K562 (cell line): ENCODE measurements at regions not wholly inside any gene's neighbourhood (a gene's known extent, or its start where the extent isn't known, plus 50 kb on each side); places are given as distances from the start of the nearest gene placed in this dataset.

Experiments
- ATAC-seq: fragments of 200-7000 bp; cut with Tn5 transposase; 3 replicates; pipeline ENCODE4 v1.9.1; 2020; ENCODE audit warnings: moderate library complexity
- BruUV-seq: library from RNA; stranded (reverse); fragments of 400-500 nt; replicated peaks from 2 replicates; lab custom pipeline; 2021; lab: Mats Ljungman, UMichigan
- CTCF ChIA-PET: fragments of 300-600 bp; formaldehyde crosslinking; extraction: SDS; loops from one replicate; lab custom pipeline; 2021; ENCODE audit warnings: low intra/inter-chr PET ratio; lab: Yijun Ruan, JAX
- POLR2A ChIA-PET: fragments of 300-600, 350-650 bp; sonication (Branson Sonifier 250); formaldehyde crosslinking; extraction: SDS; loops from one replicate; lab custom pipeline; 2021; ENCODE audit warnings: antibody characterized with exemption, inconsistent platforms; lab: Yijun Ruan, JAX
- DNase-seq, 4 experiments: peaks; one replicate each; pipeline versions ENCODE4 v3.0.0 to v3.0.0-alpha.2; 2011 to 2018; ENCODE audit warnings: low spot score in 3 of 4, mixed read lengths in 3 of 4; ENCODE audit errors: extremely low read depth in 1 of 4
- FAIRE-seq: peaks from 2 replicates; lab custom pipeline; 2011; peaks lifted over from hg19 to GRCh38; lab: Jason Lieb, UNC
- H2AFZ ChIP-seq: 2 replicates; pipeline ENCODE4 v1.6.0; 2011; ENCODE audit warnings: low read depth, low read length, control low read depth, inconsistent platforms
- H3K27ac ChIP-seq: fragments of 200-600 bp; 3 replicates; pipeline ENCODE4 v1.8.0; 2011; ENCODE audit warnings: low read depth, mild to moderate bottlenecking, control low read depth, inconsistent platforms, low read length, moderate library complexity, mixed read lengths; ENCODE audit errors: extremely low read depth
- H3K27me3 ChIP-seq, 2 experiments: fragments of 300-600 bp in 1 of 2; 2 replicates in 1 of 2; 3 replicates in 1 of 2; pipeline versions ENCODE4 v1.6.0 to v1.8.0; 2011; ENCODE audit warnings: inconsistent platforms in 2 of 2, low read length in 2 of 2, mild to moderate bottlenecking in 1 of 2, mixed read lengths in 1 of 2, moderate library complexity in 1 of 2; ENCODE audit not compliant: control insufficient read depth in 2 of 2, insufficient read depth in 2 of 2
- H3K36me3 ChIP-seq: fragments of 300-600 bp; 3 replicates; pipeline ENCODE4 v1.8.0; 2011; ENCODE audit warnings: mild to moderate bottlenecking, low read length, inconsistent platforms; ENCODE audit not compliant: control insufficient read depth, insufficient read depth
- H3K4me1 ChIP-seq, 2 experiments: fragments of 200-600 bp in 1 of 2; replicated peaks in 1 of 2; 2 replicates in 1 of 2; 3 replicates in 1 of 2; pipeline versions ENCODE4 v1.5.1 to v1.8.0; 2011; ENCODE audit warnings: inconsistent platforms in 2 of 2, low read length in 2 of 2, mild to moderate bottlenecking in 1 of 2, mixed read lengths in 1 of 2, moderate library complexity in 1 of 2; ENCODE audit not compliant: control insufficient read depth in 2 of 2, insufficient read depth in 2 of 2
- H3K4me2 ChIP-seq: 2 replicates; pipeline ENCODE4 v1.6.1; 2011; ENCODE audit warnings: low read length, control low read depth, inconsistent platforms, mixed read lengths; ENCODE audit not compliant: insufficient read depth
- H3K4me3 ChIP-seq: fragments of 200-600 bp; sonication (generic), shearing (Covaris generic); 2 replicates; pipeline ENCODE4 v1.5.1; 2016; ENCODE audit warnings: control low read depth, inconsistent platforms
- H3K79me2 ChIP-seq: fragments of 200-600 bp; 3 replicates; pipeline ENCODE4 v1.8.0; 2011; ENCODE audit warnings: low read length, inconsistent platforms; ENCODE audit not compliant: control insufficient read depth, insufficient read depth
- H3K9ac ChIP-seq, 2 experiments: 2 replicates each; pipeline versions ENCODE4 v1.6.0 to v1.6.1; 2011; ENCODE audit warnings: low read depth in 2 of 2, low read length in 2 of 2, control low read depth in 1 of 2, inconsistent platforms in 1 of 2, mild to moderate bottlenecking in 1 of 2, mixed read lengths in 1 of 2; ENCODE audit not compliant: insufficient read depth in 1 of 2
- H3K9me1 ChIP-seq: one replicate; pipeline ENCODE4 v1.6.0; 2011; ENCODE audit warnings: inconsistent platforms, mild to moderate bottlenecking, low read length, moderate library complexity; ENCODE audit not compliant: control insufficient read depth, insufficient read depth
- H3K9me3 ChIP-seq: replicated peaks from 2 replicates; pipeline ENCODE4 v1.5.1; 2011; ENCODE audit warnings: low read depth, low read length, inconsistent platforms; ENCODE audit not compliant: control insufficient read depth, insufficient read depth
- H4K20me1 ChIP-seq: replicated peaks from 2 replicates; pipeline ENCODE4 v1.6.1; 2011; ENCODE audit warnings: low read length, inconsistent platforms, mixed read lengths; ENCODE audit not compliant: control insufficient read depth, insufficient read depth
- CXXC5 ChIP-seq: fragments of 250-450 bp; sonication (Bioruptor Pico); IDR thresholded peaks from 2 replicates; pipeline ENCODE4 v1.8.0; 2022; ENCODE audit warnings: inconsistent platforms, mild to moderate bottlenecking, moderate library complexity
- HLTF ChIP-seq: fragments of 450-650 bp; IDR thresholded peaks from 2 replicates; pipeline ENCODE4 v1.6.1; 2016
- LARP7 ChIP-seq: fragments of 450-650 bp; IDR thresholded peaks from 2 replicates; pipeline ENCODE4 v1.6.1; 2016
- LEF1 ChIP-seq: fragments of 450-650 bp; IDR thresholded peaks from 2 replicates; pipeline ENCODE4 v1.6.1; 2016; ENCODE audit warnings: mild to moderate bottlenecking
- MYBL2 ChIP-seq, 2 experiments: fragments of 450-650 bp in 1 of 2; sonication (generic) in 1 of 2; formaldehyde crosslinking in 1 of 2; IDR thresholded peaks; 2 replicates each; pipeline versions ENCODE4 v1.6.1 to v1.8.1; 2017 to 2022; ENCODE audit warnings: borderline replicate concordance in 1 of 2, inconsistent platforms in 1 of 2, low read depth in 1 of 2, mild to moderate bottlenecking in 1 of 2, missing genetic modification reagents in 1 of 2, moderate library complexity in 1 of 2
- TAF15 ChIP-seq: fragments of 200-400 bp; formaldehyde crosslinking; IDR thresholded peaks from 2 replicates; pipeline ENCODE4 v1.6.1; 2017; ENCODE audit warnings: mild to moderate bottlenecking, low read depth, low read length, moderate library complexity
- U2AF1 ChIP-seq: fragments of 200-400 bp; formaldehyde crosslinking; optimal IDR thresholded peaks from 2 replicates; pipeline ENCODE3; 2017; ENCODE audit warnings: mild to moderate bottlenecking, low read depth, low read length, moderate library complexity
- ZBTB40 ChIP-seq, 2 experiments: fragments of 450-650 bp in 1 of 2; sonication (generic) in 1 of 2; formaldehyde crosslinking in 1 of 2; IDR thresholded peaks; 2 replicates each; pipeline versions ENCODE4 v1.7.1 to v1.9.0; 2016 to 2022; ENCODE audit warnings: inconsistent platforms in 1 of 2, mild to moderate bottlenecking in 1 of 2, missing genetic modification reagents in 1 of 2
- ZNF507 ChIP-seq: conservative IDR thresholded peaks from 2 replicates; pipeline ENCODE4 v1.6.1; 2017; ENCODE audit warnings: missing genetic modification characterization, missing compliant biosample characterization
- ZNF707 ChIP-seq: fragments of 250-450 bp; sonication (Bioruptor Pico); conservative IDR thresholded peaks from 2 replicates; pipeline ENCODE4 v1.8.0; 2022; ENCODE audit warnings: inconsistent platforms, mild to moderate bottlenecking, moderate library complexity
- WGBS: fragments of 100-300 bp; shearing (Covaris generic); methylation state at CpG from one replicate; pipeline ENCODE4 v1.1.6; 2016; ENCODE audit warnings: low coverage, mixed read lengths; ENCODE audit not compliant: insufficient coverage; ENCODE audit errors: missing lambda C conversion rate; 5-methylcytosine and 5-hydroxymethylcytosine counted together
- in situ Hi-C: fragments of 300-500 bp; cut with MboI; formaldehyde crosslinking; loops from 4 replicates; pipeline ENCODE4 v1.15.0; 2018; ENCODE audit warnings: inconsistent platforms, mixed read lengths
- intact Hi-C: fragments of 100-400 bp; cut with micrococcal nuclease; formaldehyde crosslinking; loops from 2 replicates; pipeline ENCODE4 v1.14.2; 2022
- TF ChIP-seq, protein P1 (sequence below): fragments of 250-450 bp; sonication (Bioruptor Pico); IDR thresholded peaks from 2 replicates; pipeline ENCODE4 v1.5.0; 2021

- intact Hi-C loops, result no loop called here
- Histone ChIP-seq H3K4me3 (no peak overlapping the region), H3K27me3 (peaks cover 10 to 14% of the 10 kb centered on the region in 2 experiments; a peak in 3 of 5 replicates), H2AFZ (no peak overlapping the region), H3K27ac (no peak overlapping the region), H3K79me2 (no peaks in the 10 kb centered on the region), H3K9ac (no peak overlapping the region), H3K4me1 (no peaks in the 10 kb centered on the region), H3K9me3 (no peaks in the 10 kb centered on the region), H3K9me1 (no peaks in the 10 kb centered on the region), H4K20me1 (no peaks in the 10 kb centered on the region), H3K36me3 (no peaks in the 10 kb centered on the region), H3K4me2 (no peak overlapping the region)
- no TSS peak for BruUV-seq
- WGBS, result 3% methylated on average over 6 of the region's 6 CpGs
- ChIA-PET POLR2A (no interaction called here), CTCF (no interaction called here)
- ATAC-seq (no peak), FAIRE-seq (no peak), DNase-seq (no peak)
- in situ Hi-C loops, result no loop called here
- TF ChIP-seq ZNF507 (tag), result no peak
- TF ChIP-seq TAF15, result no peak
- TF ChIP-seq LEF1, result no peak
- no peak for TF ChIP-seq HLTF
- no peak for TF ChIP-seq ZBTB40 (IDR thresholded peaks at IDR 0.05)
- no peak for TF ChIP-seq ZBTB40 (CRISPR knock-in tag; IDR thresholded peaks at IDR 0.05)
- no peak for TF ChIP-seq MYBL2 (IDR thresholded peaks at IDR 0.05; ENCODE audit: low read depth)
- TF ChIP-seq MYBL2 (CRISPR knock-in tag; IDR thresholded peaks at IDR 0.05; ENCODE audit: borderline replicate concordance), result no peak
- no peak for TF ChIP-seq CXXC5 (CRISPR knock-in tag)
- no peak for TF ChIP-seq LARP7
- no peak for TF ChIP-seq U2AF1
- TF ChIP-seq ZNF707, result no peak
- TF ChIP-seq, protein P1, sequence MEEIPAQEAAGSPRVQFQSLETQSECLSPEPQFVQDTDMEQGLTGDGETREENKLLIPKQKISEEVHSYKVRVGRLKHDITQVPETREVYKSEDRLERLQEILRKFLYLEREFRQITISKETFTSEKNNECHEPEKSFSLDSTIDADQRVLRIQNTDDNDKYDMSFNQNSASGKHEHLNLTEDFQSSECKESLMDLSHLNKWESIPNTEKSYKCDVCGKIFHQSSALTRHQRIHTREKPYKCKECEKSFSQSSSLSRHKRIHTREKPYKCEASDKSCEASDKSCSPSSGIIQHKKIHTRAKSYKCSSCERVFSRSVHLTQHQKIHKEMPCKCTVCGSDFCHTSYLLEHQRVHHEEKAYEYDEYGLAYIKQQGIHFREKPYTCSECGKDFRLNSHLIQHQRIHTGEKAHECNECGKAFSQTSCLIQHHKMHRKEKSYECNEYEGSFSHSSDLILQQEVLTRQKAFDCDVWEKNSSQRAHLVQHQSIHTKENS (CRISPR knock-in tag), result no peak
These were observed 125.3 kb upstream of the AKIRIN2 start for GRCh38 chr6:87827346-87827745.
